HFF-Myc (cell line): ENCODE measurements at regions not wholly inside any gene's neighbourhood (a gene's known extent, or its start where the extent isn't known, plus 50 kb on each side); places are given as distances from the start of the nearest gene placed in this dataset.

Source experiments
- DNase-seq: peaks from one replicate; pipeline ENCODE4 v3.0.0-alpha.2; 2011; ENCODE audit warnings: low read depth; ENCODE audit errors: extremely low read depth
- H3K4me3 ChIP-seq: replicated peaks from 2 replicates; pipeline ENCODE4 v1.5.1; 2011; ENCODE audit warnings: low read depth, mild to moderate bottlenecking, control low read depth, low read length
- TF ChIP-seq, protein P1 (sequence below): IDR thresholded peaks from 2 replicates; pipeline ENCODE4 v1.5.1; 2012; ENCODE audit warnings: mild to moderate bottlenecking, low read depth, low read length, control low read depth; ENCODE audit errors: missing control alignments

DNA sequence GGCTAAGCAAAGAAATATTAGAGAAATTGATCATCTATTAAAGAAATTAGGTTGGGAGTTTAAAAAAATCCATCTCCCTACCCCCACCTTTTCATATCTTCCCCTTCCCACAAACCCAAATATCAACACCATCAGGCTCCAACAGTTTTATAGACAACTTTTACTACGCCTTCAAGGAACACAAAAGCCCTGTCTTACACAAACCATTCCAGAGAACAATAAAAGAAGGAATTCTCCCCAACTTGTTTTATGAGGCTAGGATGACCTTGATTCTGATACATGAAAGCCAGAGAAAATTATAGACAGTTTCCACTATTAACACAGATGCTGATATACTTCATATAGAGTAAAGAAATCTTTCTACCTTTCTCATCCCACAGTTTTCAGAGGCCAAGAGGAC lies 211.6 kb downstream of the OSR1 start:
- TF ChIP-seq, protein P1, sequence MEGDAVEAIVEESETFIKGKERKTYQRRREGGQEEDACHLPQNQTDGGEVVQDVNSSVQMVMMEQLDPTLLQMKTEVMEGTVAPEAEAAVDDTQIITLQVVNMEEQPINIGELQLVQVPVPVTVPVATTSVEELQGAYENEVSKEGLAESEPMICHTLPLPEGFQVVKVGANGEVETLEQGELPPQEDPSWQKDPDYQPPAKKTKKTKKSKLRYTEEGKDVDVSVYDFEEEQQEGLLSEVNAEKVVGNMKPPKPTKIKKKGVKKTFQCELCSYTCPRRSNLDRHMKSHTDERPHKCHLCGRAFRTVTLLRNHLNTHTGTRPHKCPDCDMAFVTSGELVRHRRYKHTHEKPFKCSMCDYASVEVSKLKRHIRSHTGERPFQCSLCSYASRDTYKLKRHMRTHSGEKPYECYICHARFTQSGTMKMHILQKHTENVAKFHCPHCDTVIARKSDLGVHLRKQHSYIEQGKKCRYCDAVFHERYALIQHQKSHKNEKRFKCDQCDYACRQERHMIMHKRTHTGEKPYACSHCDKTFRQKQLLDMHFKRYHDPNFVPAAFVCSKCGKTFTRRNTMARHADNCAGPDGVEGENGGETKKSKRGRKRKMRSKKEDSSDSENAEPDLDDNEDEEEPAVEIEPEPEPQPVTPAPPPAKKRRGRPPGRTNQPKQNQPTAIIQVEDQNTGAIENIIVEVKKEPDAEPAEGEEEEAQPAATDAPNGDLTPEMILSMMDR, result no peak
- DNase-seq, result no peak
- H3K4me3 ChIP-seq, result no peak overlapping the region

DNA sequence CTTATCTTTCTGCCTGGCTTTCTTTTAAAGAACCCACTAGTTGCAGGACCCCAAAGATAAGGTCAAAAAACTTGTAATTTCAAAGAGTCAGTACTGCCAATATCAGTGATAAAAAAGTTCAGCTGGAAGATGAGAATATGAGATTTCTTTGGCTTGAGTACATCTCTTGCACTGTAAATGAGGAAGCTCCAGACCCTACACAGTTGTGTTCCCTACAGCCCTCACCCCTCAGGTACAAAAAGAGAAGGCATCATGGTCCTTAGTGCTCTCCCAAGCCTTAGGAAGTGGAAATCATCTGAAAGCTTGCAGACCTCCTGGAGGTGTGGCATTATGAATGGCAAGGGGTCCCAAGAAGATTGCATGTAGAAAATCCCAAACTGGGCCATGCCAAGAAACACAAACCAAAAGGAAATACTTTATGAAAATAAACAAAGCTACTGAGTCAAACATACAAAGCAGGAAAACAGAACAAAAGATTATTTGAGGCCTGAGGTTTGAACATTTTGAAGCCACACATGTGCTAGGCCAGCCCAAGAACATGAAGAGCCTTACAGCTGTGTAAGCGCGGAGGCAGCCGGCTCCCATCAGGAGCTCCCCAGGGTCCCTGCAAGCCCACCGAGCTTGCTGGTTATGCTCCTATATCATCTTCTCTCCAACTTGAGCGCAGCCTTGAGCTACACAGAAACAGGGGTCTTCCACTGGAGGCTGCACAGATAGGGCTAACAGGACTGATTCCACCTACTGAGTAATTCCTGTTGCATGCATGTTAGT lies 217.0 kb downstream of the OSR1 start:
- DNase-seq, result no peak
- no peak overlapping the region for H3K4me3 ChIP-seq
- TF ChIP-seq, protein P1, result no peak

DNA sequence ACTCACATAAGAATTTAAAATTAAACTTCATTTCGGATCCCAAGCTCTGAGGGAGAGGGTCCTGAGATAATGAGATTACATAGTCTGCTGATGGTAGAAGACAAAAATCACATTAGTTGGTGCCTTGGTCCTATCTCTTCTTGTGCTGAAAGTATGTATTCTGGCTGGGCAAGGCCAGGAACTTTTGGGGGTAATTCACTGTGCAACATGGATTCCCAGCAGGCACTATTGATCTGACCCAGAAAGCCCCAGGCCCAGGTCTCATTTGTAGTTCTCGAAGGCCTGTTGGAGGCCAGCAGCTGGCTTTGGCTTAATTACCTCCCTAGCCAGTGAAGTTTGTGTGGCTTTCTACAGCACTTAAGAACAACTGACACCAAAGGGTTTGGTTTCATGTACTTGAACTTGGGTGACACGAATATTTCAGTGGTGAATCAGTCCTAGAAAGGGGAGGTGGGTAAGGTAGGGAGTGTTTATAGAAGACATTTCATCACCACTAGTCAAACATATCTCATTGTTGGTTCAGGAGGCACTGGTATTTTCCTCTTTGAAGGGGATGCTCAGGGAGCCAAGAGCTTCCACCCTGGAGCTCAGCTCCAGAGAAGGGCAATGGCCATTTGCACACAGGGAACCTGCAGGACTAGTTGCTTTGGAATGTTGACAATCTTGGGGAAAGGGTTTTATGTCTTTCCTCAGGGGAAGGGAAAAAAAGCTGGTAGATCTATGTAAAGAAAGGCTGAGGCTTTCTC lies 217.8 kb downstream of the OSR1 start:
- H3K4me3 ChIP-seq, result no peak overlapping the region
- no peak for DNase-seq
- TF ChIP-seq, protein P1, result no peak

DNA sequence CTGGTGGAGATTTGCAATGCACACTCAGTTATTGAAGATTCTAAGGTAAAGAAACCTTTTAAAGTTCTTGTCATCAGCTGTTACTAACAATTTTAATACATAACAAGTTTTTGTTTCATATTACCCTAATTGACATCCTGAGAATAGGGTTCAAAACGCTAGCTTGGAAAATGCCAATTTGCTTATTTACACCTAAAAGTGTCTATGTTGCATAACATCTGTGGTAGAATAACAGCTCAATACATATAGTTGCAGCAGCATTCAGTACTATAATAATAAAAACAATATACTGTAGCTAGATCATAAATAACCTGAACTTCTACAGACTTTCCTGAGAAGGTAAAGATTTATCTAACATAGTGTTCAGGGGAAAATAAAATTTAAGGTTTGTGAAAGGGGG lies 219.0 kb downstream of the OSR1 start:
- H3K4me3 ChIP-seq, result no peak overlapping the region
- DNase-seq, result no peak
- TF ChIP-seq, protein P1, result no peak

DNA sequence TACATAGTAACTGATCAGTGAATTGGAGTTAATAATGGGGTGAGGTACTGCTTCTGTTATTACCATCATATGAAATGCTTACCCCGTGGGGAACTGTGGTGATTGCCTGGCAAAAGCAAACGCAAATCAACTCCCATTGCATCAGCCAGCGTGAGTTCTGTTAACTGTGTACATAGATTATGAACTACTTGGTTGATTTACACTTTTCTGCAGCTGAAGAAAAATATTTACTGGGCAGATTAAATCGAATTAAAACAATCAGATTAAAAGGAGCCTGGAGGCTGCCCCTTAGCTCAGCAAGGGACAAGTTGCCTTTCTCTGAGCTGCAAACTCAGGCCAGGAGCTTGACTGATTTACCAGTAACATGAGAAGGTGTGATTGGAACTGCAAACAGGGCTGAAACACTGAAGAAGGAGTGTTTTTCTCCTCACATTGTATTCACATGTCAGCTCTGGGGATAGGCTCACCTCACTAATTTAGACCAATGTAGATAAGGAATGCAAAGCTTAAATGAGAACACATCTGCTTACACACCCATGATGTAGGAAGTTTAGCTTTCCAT lies 220.1 kb downstream of the OSR1 start:
- no peak for DNase-seq
- TF ChIP-seq, protein P1, result no peak
- H3K4me3 ChIP-seq, result no peak overlapping the region

DNA sequence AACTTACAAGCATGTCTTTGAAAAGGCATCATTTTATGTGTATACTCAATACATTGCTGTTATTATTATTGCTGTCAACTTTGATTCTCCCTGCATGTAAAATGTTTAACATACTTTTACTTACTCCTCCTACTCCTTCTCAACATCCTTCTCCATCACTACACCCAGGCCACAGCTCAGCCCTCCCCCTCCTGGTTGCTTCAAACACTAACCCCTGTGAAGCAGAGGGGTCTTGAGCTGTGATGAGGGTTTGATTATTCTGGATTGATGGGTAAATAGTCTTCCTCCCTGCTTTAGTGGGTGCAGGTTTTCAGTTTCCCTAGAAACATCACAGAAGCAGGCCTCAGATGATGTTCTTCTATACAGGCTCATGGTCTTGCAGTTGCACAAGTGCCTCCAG lies 221.0 kb downstream of the OSR1 start:
- TF ChIP-seq, protein P1, result no peak
- DNase-seq, result no peak

More for the DNA sequence above, 221.0 kb downstream of the OSR1 start:
- no peak overlapping the region for H3K4me3 ChIP-seq
